ENCODE measurements at regions not wholly inside any gene's neighbourhood (a gene's known extent, or its start where the extent isn't known, plus 50 kb on each side); places are given as distances from the start of the nearest gene placed in this dataset.

DNA sequence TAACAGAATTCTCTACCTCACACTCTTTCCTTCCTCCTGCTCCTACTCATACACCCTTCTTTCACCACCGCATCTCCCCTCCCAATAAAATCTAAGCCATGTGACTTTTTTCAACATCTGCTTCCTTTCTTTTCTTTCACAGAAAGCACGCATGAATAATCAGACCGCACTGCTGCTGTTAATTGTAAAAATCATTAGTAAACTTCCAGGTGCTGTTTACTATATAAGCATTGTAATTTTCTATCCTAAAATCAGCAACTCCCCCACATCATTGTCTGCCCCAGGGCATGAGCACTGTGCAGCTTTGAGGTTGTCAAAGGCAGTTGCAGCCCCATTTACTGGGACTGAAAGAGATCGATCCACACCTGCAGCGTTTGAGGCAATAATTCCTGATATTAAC is 782.6 kb upstream of the ID2 start:
- ChIA-PET POLR2A (no interaction called here), CTCF (no interaction called here), RAD21 (ENCODE audit: low non-redundant PET in 1 of 2, low total read pairs in 2 of 2, uncharacterized antibody in 2 of 2, unreplicated experiment in 2 of 2) (no interaction called here)
- Histone ChIP-seq H3K79me2 (ENCODE audit: insufficient read depth, low read length) (no peaks in the 10 kb centered on the region), H4K20me1 (ENCODE audit: insufficient read depth) (no peaks in the 10 kb centered on the region), H3K27ac (ENCODE audit: low read depth, low read length) (no peak overlapping the region), H3K36me3 (ENCODE audit: control insufficient read depth in 1 of 2, insufficient read depth in 2 of 2, low read length in 2 of 2) (no peaks in the 10 kb centered on the region), H3K9me2 (ENCODE audit: insufficient read depth) (no peaks in the 10 kb centered on the region), H3K4me3 (replicated peaks in 1 of 2; ENCODE audit: low read depth in 1 of 2, low read length in 2 of 2) (no peak overlapping the region), H3K4me2 (ENCODE audit: low read length) (no peak overlapping the region), H3K9me3 (ENCODE audit: control insufficient read depth in 1 of 2, insufficient read depth in 1 of 2, low read depth in 1 of 2, low read length in 2 of 2) (no peaks in the 10 kb centered on the region), H3K27me3 (ENCODE audit: insufficient read depth, low read length) (peaks cover 9% of the 10 kb centered on the region; the same call in 1 of the 2 replicates), H2AFZ (ENCODE audit: low read depth, low read length, poor library complexity, severe bottlenecking) (no peak overlapping the region), H3K4me1 (ENCODE audit: control insufficient read depth in 1 of 2, insufficient read depth in 2 of 2, low read length in 2 of 2) (no peaks in the 10 kb centered on the region), H3K9ac (ENCODE audit: low read length) (no peak overlapping the region)
- TF ChIP-seq YY1 (IDR thresholded peaks at IDR 0.05; ENCODE audit: extremely low read depth, insufficient replicate concordance, low read depth, low read length), result no peak
- TF ChIP-seq, protein P1, sequence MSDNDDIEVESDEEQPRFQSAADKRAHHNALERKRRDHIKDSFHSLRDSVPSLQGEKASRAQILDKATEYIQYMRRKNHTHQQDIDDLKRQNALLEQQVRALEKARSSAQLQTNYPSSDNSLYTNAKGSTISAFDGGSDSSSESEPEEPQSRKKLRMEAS (IDR thresholded peaks at IDR 0.05), result no peak
- TF ChIP-seq POLR2AphosphoS5 (IDR thresholded peaks at IDR 0.05; ENCODE audit: low read depth, low read length), result no peak
- no peak for TF ChIP-seq ELF1 (IDR thresholded peaks at IDR 0.05; ENCODE audit: borderline replicate concordance, low read depth)
- TF ChIP-seq SP1 (IDR thresholded peaks at IDR 0.05; ENCODE audit: low read depth), result no peak
- no peak for TF ChIP-seq RAD21 (IDR thresholded peaks at IDR 0.05; ENCODE audit: low read depth)
- TF ChIP-seq, protein P2, sequence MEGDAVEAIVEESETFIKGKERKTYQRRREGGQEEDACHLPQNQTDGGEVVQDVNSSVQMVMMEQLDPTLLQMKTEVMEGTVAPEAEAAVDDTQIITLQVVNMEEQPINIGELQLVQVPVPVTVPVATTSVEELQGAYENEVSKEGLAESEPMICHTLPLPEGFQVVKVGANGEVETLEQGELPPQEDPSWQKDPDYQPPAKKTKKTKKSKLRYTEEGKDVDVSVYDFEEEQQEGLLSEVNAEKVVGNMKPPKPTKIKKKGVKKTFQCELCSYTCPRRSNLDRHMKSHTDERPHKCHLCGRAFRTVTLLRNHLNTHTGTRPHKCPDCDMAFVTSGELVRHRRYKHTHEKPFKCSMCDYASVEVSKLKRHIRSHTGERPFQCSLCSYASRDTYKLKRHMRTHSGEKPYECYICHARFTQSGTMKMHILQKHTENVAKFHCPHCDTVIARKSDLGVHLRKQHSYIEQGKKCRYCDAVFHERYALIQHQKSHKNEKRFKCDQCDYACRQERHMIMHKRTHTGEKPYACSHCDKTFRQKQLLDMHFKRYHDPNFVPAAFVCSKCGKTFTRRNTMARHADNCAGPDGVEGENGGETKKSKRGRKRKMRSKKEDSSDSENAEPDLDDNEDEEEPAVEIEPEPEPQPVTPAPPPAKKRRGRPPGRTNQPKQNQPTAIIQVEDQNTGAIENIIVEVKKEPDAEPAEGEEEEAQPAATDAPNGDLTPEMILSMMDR (IDR thresholded peaks at IDR 0.05 in 2 of 3, conservative IDR thresholded peaks at IDR 0.05 in 1 of 3; ENCODE audit: borderline replicate concordance in 1 of 3, insufficient read depth in 1 of 3, low read depth in 2 of 3, low read length in 2 of 3), result no peak
- TF ChIP-seq TCF7L2 (IDR thresholded peaks at IDR 0.05; ENCODE audit: borderline replicate concordance, extremely low read depth, insufficient read depth, insufficient read length), result no peak
- TF ChIP-seq EZH2 (IDR thresholded peaks at IDR 0.05), result no peak
- TF ChIP-seq, protein P3, sequence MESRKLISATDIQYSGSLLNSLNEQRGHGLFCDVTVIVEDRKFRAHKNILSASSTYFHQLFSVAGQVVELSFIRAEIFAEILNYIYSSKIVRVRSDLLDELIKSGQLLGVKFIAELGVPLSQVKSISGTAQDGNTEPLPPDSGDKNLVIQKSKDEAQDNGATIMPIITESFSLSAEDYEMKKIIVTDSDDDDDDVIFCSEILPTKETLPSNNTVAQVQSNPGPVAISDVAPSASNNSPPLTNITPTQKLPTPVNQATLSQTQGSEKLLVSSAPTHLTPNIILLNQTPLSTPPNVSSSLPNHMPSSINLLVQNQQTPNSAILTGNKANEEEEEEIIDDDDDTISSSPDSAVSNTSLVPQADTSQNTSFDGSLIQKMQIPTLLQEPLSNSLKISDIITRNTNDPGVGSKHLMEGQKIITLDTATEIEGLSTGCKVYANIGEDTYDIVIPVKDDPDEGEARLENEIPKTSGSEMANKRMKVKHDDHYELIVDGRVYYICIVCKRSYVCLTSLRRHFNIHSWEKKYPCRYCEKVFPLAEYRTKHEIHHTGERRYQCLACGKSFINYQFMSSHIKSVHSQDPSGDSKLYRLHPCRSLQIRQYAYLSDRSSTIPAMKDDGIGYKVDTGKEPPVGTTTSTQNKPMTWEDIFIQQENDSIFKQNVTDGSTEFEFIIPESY (IDR thresholded peaks at IDR 0.05; ENCODE audit: extremely low read depth, insufficient replicate concordance, low read length), result no peak
- TF ChIP-seq CBX3 (IDR thresholded peaks at IDR 0.05; ENCODE audit: low read depth), result no peak
- TF ChIP-seq, protein P4, sequence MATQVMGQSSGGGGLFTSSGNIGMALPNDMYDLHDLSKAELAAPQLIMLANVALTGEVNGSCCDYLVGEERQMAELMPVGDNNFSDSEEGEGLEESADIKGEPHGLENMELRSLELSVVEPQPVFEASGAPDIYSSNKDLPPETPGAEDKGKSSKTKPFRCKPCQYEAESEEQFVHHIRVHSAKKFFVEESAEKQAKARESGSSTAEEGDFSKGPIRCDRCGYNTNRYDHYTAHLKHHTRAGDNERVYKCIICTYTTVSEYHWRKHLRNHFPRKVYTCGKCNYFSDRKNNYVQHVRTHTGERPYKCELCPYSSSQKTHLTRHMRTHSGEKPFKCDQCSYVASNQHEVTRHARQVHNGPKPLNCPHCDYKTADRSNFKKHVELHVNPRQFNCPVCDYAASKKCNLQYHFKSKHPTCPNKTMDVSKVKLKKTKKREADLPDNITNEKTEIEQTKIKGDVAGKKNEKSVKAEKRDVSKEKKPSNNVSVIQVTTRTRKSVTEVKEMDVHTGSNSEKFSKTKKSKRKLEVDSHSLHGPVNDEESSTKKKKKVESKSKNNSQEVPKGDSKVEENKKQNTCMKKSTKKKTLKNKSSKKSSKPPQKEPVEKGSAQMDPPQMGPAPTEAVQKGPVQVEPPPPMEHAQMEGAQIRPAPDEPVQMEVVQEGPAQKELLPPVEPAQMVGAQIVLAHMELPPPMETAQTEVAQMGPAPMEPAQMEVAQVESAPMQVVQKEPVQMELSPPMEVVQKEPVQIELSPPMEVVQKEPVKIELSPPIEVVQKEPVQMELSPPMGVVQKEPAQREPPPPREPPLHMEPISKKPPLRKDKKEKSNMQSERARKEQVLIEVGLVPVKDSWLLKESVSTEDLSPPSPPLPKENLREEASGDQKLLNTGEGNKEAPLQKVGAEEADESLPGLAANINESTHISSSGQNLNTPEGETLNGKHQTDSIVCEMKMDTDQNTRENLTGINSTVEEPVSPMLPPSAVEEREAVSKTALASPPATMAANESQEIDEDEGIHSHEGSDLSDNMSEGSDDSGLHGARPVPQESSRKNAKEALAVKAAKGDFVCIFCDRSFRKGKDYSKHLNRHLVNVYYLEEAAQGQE (IDR thresholded peaks at IDR 0.05; ENCODE audit: low read depth), result no peak
- TF ChIP-seq JUND (IDR thresholded peaks at IDR 0.05), result no peak
- TF ChIP-seq, protein P5, sequence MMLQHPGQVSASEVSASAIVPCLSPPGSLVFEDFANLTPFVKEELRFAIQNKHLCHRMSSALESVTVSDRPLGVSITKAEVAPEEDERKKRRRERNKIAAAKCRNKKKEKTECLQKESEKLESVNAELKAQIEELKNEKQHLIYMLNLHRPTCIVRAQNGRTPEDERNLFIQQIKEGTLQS (IDR thresholded peaks at IDR 0.05), result no peak
- TF ChIP-seq FOSL1 (IDR thresholded peaks at IDR 0.05; ENCODE audit: low read depth), result no peak
- BruUV-seq (replicated peaks), result no TSS peak
- intact Hi-C loops (cut with micrococcal nuclease), result no loop called here
- DNase-seq (ENCODE audit: low read depth, low spot score) (no peak), ATAC-seq (no peak)
